Memory B cell (primary cell): ENCODE measurements at regions not wholly inside any gene's neighbourhood (a gene's known extent, or its start where the extent isn't known, plus 50 kb on each side); places are given as distances from the start of the nearest gene placed in this dataset.

Experiments used
- ATAC-seq: fragments of 150-1000 bp; cut with Tn5 transposase; 2 replicates; pipeline ENCODE4 v1.10.0; 2021; ENCODE audit warnings: low read depth, mild to moderate bottlenecking, moderate library complexity
- DNase-seq, 2 donors: peaks; one replicate each; pipeline ENCODE4 v3.0.0; 2022; ENCODE audit warnings: low spot score in 2 of 2
- H3K27ac Mint-ChIP-seq: one replicate; pipeline ENCODE4 v1.8.0; 2022; ENCODE audit warnings: mild to moderate bottlenecking, moderate library complexity, mixed read lengths
- H3K27me3 Mint-ChIP-seq: one replicate; pipeline ENCODE4 v1.8.0; 2022; ENCODE audit warnings: mixed read lengths
- H3K36me3 Mint-ChIP-seq: one replicate; pipeline ENCODE4 v1.8.0; 2022; ENCODE audit warnings: mild to moderate bottlenecking, mixed read lengths
- H3K4me1 Mint-ChIP-seq: one replicate; pipeline ENCODE4 v1.8.0; 2022; ENCODE audit warnings: mixed read lengths
- H3K4me3 Mint-ChIP-seq: one replicate; pipeline ENCODE4 v1.8.0; 2022; ENCODE audit warnings: mild to moderate bottlenecking, moderate library complexity, mixed read lengths
- H3K9me3 Mint-ChIP-seq: one replicate; pipeline ENCODE4 v1.8.0; 2022; ENCODE audit warnings: mixed read lengths

GRCh38 chr1:106523497-106523896, 533.0 kb upstream of the PRMT6 start:
- Mint-ChIP-seq H3K27ac (no peak overlapping the region), H3K36me3 (no peaks in the 10 kb centered on the region), H3K27me3 (no peaks in the 10 kb centered on the region), H3K9me3 (no peaks in the 10 kb centered on the region), H3K4me3 (no peak overlapping the region), H3K4me1 (no peaks in the 10 kb centered on the region)
- no peak for DNase-seq
- ATAC-seq = no peak

GRCh38 chr1:106524631-106525030, 531.8 kb upstream of the PRMT6 start:
- Mint-ChIP-seq H3K27ac (no peak overlapping the region), H3K36me3 (no peaks in the 10 kb centered on the region), H3K9me3 (peaks cover under 1% of the 10 kb centered on the region), H3K4me1 (no peaks in the 10 kb centered on the region), H3K27me3 (no peaks in the 10 kb centered on the region), H3K4me3 (no peak overlapping the region)
- ATAC-seq = no peak
- no peak for DNase-seq

GRCh38 chr1:106526650-106527049, 529.8 kb upstream of the PRMT6 start:
- Mint-ChIP-seq H3K36me3 (no peaks in the 10 kb centered on the region), H3K27me3 (no peaks in the 10 kb centered on the region), H3K27ac (no peak overlapping the region), H3K9me3 (peaks cover 6% of the 10 kb centered on the region), H3K4me3 (no peak overlapping the region), H3K4me1 (no peaks in the 10 kb centered on the region)
- DNase-seq (no peak), ATAC-seq (no peak)

- DNase-seq (no peak), ATAC-seq (no peak)
- Mint-ChIP-seq H3K27ac (no peak overlapping the region), H3K4me3 (no peak overlapping the region), H3K9me3 (peaks cover 8% of the 10 kb centered on the region), H3K36me3 (no peaks in the 10 kb centered on the region), H3K27me3 (no peaks in the 10 kb centered on the region), H3K4me1 (no peaks in the 10 kb centered on the region)
Observed at GRCh38 chr1:106534612-106535011, 521.9 kb upstream of the PRMT6 start.

- Mint-ChIP-seq H3K27ac (no peak overlapping the region), H3K4me3 (no peak overlapping the region), H3K4me1 (no peaks in the 10 kb centered on the region), H3K9me3 (peaks cover 3% of the 10 kb centered on the region), H3K27me3 (no peaks in the 10 kb centered on the region), H3K36me3 (no peaks in the 10 kb centered on the region)
- ATAC-seq (no peak), DNase-seq (no peak)
Observed at GRCh38 chr1:106536741-106537140, 519.7 kb upstream of the PRMT6 start.

GRCh38 chr1:106548726-106549125, 507.7 kb upstream of the PRMT6 start:
- no peak overlapping the region for H3K27ac Mint-ChIP-seq
- H3K36me3 Mint-ChIP-seq = no peaks in the 10 kb centered on the region
- no peaks in the 10 kb centered on the region for H3K9me3 Mint-ChIP-seq
- ATAC-seq (no peak), DNase-seq (no peak)
- no peaks in the 10 kb centered on the region for H3K27me3 Mint-ChIP-seq
- H3K4me3 Mint-ChIP-seq = no peak overlapping the region
- no peaks in the 10 kb centered on the region for H3K4me1 Mint-ChIP-seq

- H3K27me3 Mint-ChIP-seq = no peaks in the 10 kb centered on the region
- no peak for ATAC-seq
- H3K27ac Mint-ChIP-seq = no peak overlapping the region
- no peak for DNase-seq
- H3K36me3 Mint-ChIP-seq = no peaks in the 10 kb centered on the region
- H3K9me3 Mint-ChIP-seq = peaks cover 5% of the 10 kb centered on the region
- no peaks in the 10 kb centered on the region for H3K4me1 Mint-ChIP-seq
- H3K4me3 Mint-ChIP-seq = no peak overlapping the region
Observed at GRCh38 chr1:106554294-106554693, 502.2 kb upstream of the PRMT6 start.

- no peak for DNase-seq
- Mint-ChIP-seq H3K9me3 (peaks cover 5% of the 10 kb centered on the region), H3K4me3 (no peak overlapping the region), H3K27ac (no peak overlapping the region), H3K4me1 (no peaks in the 10 kb centered on the region), H3K27me3 (no peaks in the 10 kb centered on the region), H3K36me3 (no peaks in the 10 kb centered on the region)
- ATAC-seq = no peak
Observed at GRCh38 chr1:106555571-106555970, 500.9 kb upstream of the PRMT6 start.

GRCh38 chr1:106564192-106564591, 492.3 kb upstream of the PRMT6 start:
- H3K4me3 Mint-ChIP-seq = no peak overlapping the region
- DNase-seq (no peak), ATAC-seq (no peak)
- no peaks in the 10 kb centered on the region for H3K36me3 Mint-ChIP-seq
- H3K27ac Mint-ChIP-seq = no peak overlapping the region
- peaks cover 2% of the 10 kb centered on the region for H3K9me3 Mint-ChIP-seq
- no peaks in the 10 kb centered on the region for H3K27me3 Mint-ChIP-seq
- no peaks in the 10 kb centered on the region for H3K4me1 Mint-ChIP-seq

- Mint-ChIP-seq H3K9me3 (peaks cover 2% of the 10 kb centered on the region), H3K36me3 (no peaks in the 10 kb centered on the region), H3K4me3 (no peak overlapping the region), H3K27ac (no peak overlapping the region), H3K27me3 (no peaks in the 10 kb centered on the region), H3K4me1 (no peaks in the 10 kb centered on the region)
- ATAC-seq = no peak
- no peak for DNase-seq
Observed at GRCh38 chr1:106568201-106568974, 488.1 kb upstream of the PRMT6 start.

GRCh38 chr1:106571109-106571508, 485.4 kb upstream of the PRMT6 start:
- H3K36me3 Mint-ChIP-seq = no peaks in the 10 kb centered on the region
- ATAC-seq (no peak), DNase-seq (no peak)
- no peaks in the 10 kb centered on the region for H3K9me3 Mint-ChIP-seq
- no peaks in the 10 kb centered on the region for H3K4me1 Mint-ChIP-seq
- no peaks in the 10 kb centered on the region for H3K27me3 Mint-ChIP-seq
- H3K27ac Mint-ChIP-seq = no peak overlapping the region
- no peak overlapping the region for H3K4me3 Mint-ChIP-seq

GRCh38 chr1:106584107-106584506, 472.4 kb upstream of the PRMT6 start:
- peaks cover 2% of the 10 kb centered on the region for H3K9me3 Mint-ChIP-seq
- H3K4me1 Mint-ChIP-seq = no peaks in the 10 kb centered on the region
- no peak overlapping the region for H3K27ac Mint-ChIP-seq
- no peak for DNase-seq
- no peak for ATAC-seq
- no peak overlapping the region for H3K4me3 Mint-ChIP-seq
- no peaks in the 10 kb centered on the region for H3K36me3 Mint-ChIP-seq
- no peaks in the 10 kb centered on the region for H3K27me3 Mint-ChIP-seq

GRCh38 chr1:106584676-106585075, 471.8 kb upstream of the PRMT6 start:
- peaks cover 2% of the 10 kb centered on the region for H3K9me3 Mint-ChIP-seq
- H3K27ac Mint-ChIP-seq = no peak overlapping the region
- no peak overlapping the region for H3K4me3 Mint-ChIP-seq
- H3K36me3 Mint-ChIP-seq = no peaks in the 10 kb centered on the region
- no peak for ATAC-seq
- H3K27me3 Mint-ChIP-seq = no peaks in the 10 kb centered on the region
- H3K4me1 Mint-ChIP-seq = no peaks in the 10 kb centered on the region
- DNase-seq = no peak

GRCh38 chr1:106600626-106601025, 455.8 kb upstream of the PRMT6 start:
- H3K4me3 Mint-ChIP-seq = no peak overlapping the region
- no peaks in the 10 kb centered on the region for H3K4me1 Mint-ChIP-seq
- no peak overlapping the region for H3K27ac Mint-ChIP-seq
- no peaks in the 10 kb centered on the region for H3K27me3 Mint-ChIP-seq
- no peak for DNase-seq
- ATAC-seq = no peak
- no peaks in the 10 kb centered on the region for H3K36me3 Mint-ChIP-seq
- no peaks in the 10 kb centered on the region for H3K9me3 Mint-ChIP-seq

GRCh38 chr1:106603616-106604015, 452.9 kb upstream of the PRMT6 start:
- Mint-ChIP-seq H3K9me3 (peaks cover 2% of the 10 kb centered on the region), H3K4me1 (no peaks in the 10 kb centered on the region), H3K4me3 (no peak overlapping the region), H3K36me3 (no peaks in the 10 kb centered on the region), H3K27me3 (no peaks in the 10 kb centered on the region), H3K27ac (no peak overlapping the region)
- ATAC-seq (no peak), DNase-seq (no peak)
